Activated T-cell treated with anti-CD3 and anti-CD28 coated beads, Interleukin-2, amount 50 U/mL, for 4 hours (primary cell): ENCODE measurements at regions not wholly inside any gene's neighbourhood (a gene's known extent, or its start where the extent isn't known, plus 50 kb on each side); places are given as distances from the start of the nearest gene placed in this dataset.

Experiments
- ATAC-seq, 2 donors: fragments of 200-7000 bp; cut with Tn5 transposase; one replicate each; pipeline ENCODE4 v1.10.0; 2021
- DNase-seq: peaks from one replicate; pipeline ENCODE4 v3.0.0-alpha.2; 2020
- H3K27me3 Mint-ChIP-seq: one replicate; pipeline ENCODE4 v1.8.0; 2021; ENCODE audit warnings: low read depth, mixed read lengths
- H3K36me3 Mint-ChIP-seq: one replicate; pipeline ENCODE4 v1.8.0; 2022; ENCODE audit warnings: mixed read lengths; ENCODE audit not compliant: insufficient read depth
- H3K4me1 Mint-ChIP-seq: one replicate; pipeline ENCODE4 v1.8.0; 2021; ENCODE audit warnings: low read depth, mixed read lengths
- H3K4me3 Mint-ChIP-seq: one replicate; pipeline ENCODE4 v1.8.0; 2021; ENCODE audit warnings: mild to moderate bottlenecking, moderate library complexity, mixed read lengths
- H3K9me3 Mint-ChIP-seq: one replicate; pipeline ENCODE4 v1.8.0; 2021; ENCODE audit warnings: mixed read lengths

- H3K9me3 Mint-ChIP-seq: no peaks in the 10 kb centered on the region
Measured at GRCh38 chr17:55668312-55668920, 54.2 kb downstream of the TMEM100 start.

DNA sequence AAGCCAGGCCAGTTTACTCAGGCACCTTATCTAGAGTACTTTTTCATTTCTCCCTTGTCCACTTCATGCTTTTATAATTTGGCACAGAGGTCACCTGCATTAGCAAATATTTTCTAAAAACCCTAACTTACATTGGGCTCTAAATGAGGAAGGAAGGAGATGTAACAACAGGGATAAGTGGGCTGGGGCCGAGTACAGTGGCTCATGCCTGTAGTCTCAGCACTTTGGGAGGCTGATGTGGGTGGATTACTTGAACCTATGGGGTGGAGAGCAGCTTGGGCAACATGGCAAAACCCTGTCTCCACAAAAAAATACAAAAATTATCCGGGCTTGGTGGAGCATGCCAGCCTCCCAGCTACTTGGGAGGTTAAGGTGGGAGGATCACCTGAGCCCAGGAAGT lies 55.9 kb downstream of the TMEM100 start:
- Mint-ChIP-seq H3K9me3 (no peaks in the 10 kb centered on the region), H3K4me3 (no peak overlapping the region), H3K4me1 (no peaks in the 10 kb centered on the region), H3K36me3 (no peaks in the 10 kb centered on the region), H3K27me3 (peaks cover 16% of the 10 kb centered on the region)
- ATAC-seq (no peak), DNase-seq (no peak)

More at GRCh38 chr17:55668312-55668920, 54.2 kb downstream of the TMEM100 start:
- Mint-ChIP-seq H3K36me3 (no peaks in the 10 kb centered on the region), H3K4me3 (no peak overlapping the region), H3K4me1 (no peaks in the 10 kb centered on the region), H3K27me3 (peaks cover 12% of the 10 kb centered on the region)
- ATAC-seq (no peak), DNase-seq (no peak)

DNA sequence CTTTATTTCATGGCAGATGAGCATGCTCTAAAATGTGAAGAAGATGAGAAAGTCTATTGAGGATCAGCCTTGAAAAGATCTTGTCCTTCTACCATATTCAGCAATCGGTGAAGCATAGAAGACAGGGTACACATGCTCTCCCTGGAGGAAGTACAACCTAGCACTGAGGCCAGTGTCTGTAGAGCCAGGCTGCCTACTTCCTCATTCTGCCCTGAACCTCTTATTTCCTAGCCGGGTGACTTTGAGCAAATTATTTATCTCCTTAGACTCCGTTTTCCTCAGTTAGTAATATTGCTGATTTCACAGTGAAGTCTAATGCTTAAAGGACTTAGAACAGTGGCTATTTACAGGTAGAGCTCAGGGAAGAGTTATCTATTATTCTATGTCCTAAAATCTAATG lies 58.4 kb downstream of the TMEM100 start:
- Mint-ChIP-seq H3K27me3 (peaks cover 12% of the 10 kb centered on the region), H3K9me3 (no peaks in the 10 kb centered on the region), H3K4me1 (no peaks in the 10 kb centered on the region), H3K4me3 (no peak overlapping the region), H3K36me3 (no peaks in the 10 kb centered on the region)
- ATAC-seq (no peak), DNase-seq (no peak)

- no peak for ATAC-seq
- no peaks in the 10 kb centered on the region for H3K36me3 Mint-ChIP-seq
- no peaks in the 10 kb centered on the region for H3K4me1 Mint-ChIP-seq
- H3K27me3 Mint-ChIP-seq: peaks cover 11% of the 10 kb centered on the region
- H3K9me3 Mint-ChIP-seq: no peaks in the 10 kb centered on the region
- DNase-seq: no peak
- no peak overlapping the region for H3K4me3 Mint-ChIP-seq
Measured at GRCh38 chr17:55663400-55663799, 59.3 kb downstream of the TMEM100 start.

GRCh38 chr17:55661963-55662834 lies 60.5 kb downstream of the TMEM100 start:
- no peaks in the 10 kb centered on the region for H3K9me3 Mint-ChIP-seq

GRCh38 chr17:55661256-55661758 lies 61.4 kb downstream of the TMEM100 start:
- no peaks in the 10 kb centered on the region for H3K9me3 Mint-ChIP-seq
- ATAC-seq (no peak), DNase-seq (no peak)
- H3K36me3 Mint-ChIP-seq: no peaks in the 10 kb centered on the region
- H3K4me3 Mint-ChIP-seq: no peak overlapping the region
- no peaks in the 10 kb centered on the region for H3K4me1 Mint-ChIP-seq
- peaks cover 4% of the 10 kb centered on the region for H3K27me3 Mint-ChIP-seq

More at GRCh38 chr17:55661963-55662834, 60.5 kb downstream of the TMEM100 start:
- H3K4me3 Mint-ChIP-seq: no peak overlapping the region
- H3K27me3 Mint-ChIP-seq: peaks cover 4% of the 10 kb centered on the region
- H3K36me3 Mint-ChIP-seq: no peaks in the 10 kb centered on the region
- DNase-seq (no peak), ATAC-seq (no peak)
- no peaks in the 10 kb centered on the region for H3K4me1 Mint-ChIP-seq

GRCh38 chr17:55660178-55660886 lies 62.3 kb downstream of the TMEM100 start:
- H3K4me1 Mint-ChIP-seq: no peaks in the 10 kb centered on the region
- no peak overlapping the region for H3K4me3 Mint-ChIP-seq
- H3K27me3 Mint-ChIP-seq: peaks cover 6% of the 10 kb centered on the region
- DNase-seq (no peak), ATAC-seq (no peak)
- H3K9me3 Mint-ChIP-seq: no peaks in the 10 kb centered on the region
- H3K36me3 Mint-ChIP-seq: no peaks in the 10 kb centered on the region

GRCh38 chr17:55659661-55660060 lies 63.0 kb downstream of the TMEM100 start:
- peaks cover 8% of the 10 kb centered on the region for H3K27me3 Mint-ChIP-seq
- DNase-seq (no peak), ATAC-seq (no peak)
- H3K9me3 Mint-ChIP-seq: no peaks in the 10 kb centered on the region
- H3K4me3 Mint-ChIP-seq: no peak overlapping the region
- H3K4me1 Mint-ChIP-seq: no peaks in the 10 kb centered on the region
- no peaks in the 10 kb centered on the region for H3K36me3 Mint-ChIP-seq

DNA sequence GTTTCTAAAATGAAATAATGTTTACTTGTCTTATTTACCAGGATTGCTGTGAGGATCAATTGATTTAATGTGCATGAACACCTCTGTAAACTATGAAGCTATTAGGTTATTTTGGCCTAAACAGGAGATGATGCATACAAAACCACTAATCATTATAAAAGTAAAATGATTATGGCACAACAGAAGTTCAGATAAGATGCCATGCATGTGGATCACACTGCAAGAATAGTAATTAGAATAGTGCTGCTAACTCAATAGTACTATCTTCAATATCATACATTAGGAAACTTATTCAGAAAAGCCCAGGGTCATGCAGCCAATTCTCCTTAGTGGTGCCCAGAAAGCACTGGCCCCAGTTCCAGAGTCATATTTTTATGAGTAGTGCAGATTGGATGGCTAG lies 66.9 kb downstream of the TMEM100 start:
- Mint-ChIP-seq H3K9me3 (no peaks in the 10 kb centered on the region), H3K4me3 (no peak overlapping the region), H3K36me3 (no peaks in the 10 kb centered on the region), H3K4me1 (no peaks in the 10 kb centered on the region), H3K27me3 (peaks cover 7% of the 10 kb centered on the region)
- no peak for DNase-seq
- ATAC-seq: no peak

DNA sequence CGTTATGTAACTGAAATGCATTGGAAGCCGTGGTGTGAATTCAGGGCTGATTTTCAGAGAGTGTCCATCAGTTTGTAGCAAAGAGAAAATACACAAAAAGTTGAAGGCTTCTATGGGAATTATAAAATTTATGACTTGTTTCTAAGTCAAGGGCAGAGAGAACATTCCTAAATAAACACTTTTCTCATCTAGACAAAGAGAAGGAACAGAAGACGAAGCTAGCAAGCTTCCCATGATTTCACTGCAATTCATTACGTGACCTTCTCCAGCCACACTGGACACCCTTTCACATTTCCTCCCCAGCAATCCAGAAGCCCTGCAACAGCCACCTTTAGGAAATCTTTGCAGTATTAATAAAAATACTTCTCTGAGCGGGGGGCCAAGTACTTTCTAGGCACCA lies 67.8 kb downstream of the TMEM100 start:
- Mint-ChIP-seq H3K9me3 (no peaks in the 10 kb centered on the region), H3K4me1 (no peaks in the 10 kb centered on the region)

DNA sequence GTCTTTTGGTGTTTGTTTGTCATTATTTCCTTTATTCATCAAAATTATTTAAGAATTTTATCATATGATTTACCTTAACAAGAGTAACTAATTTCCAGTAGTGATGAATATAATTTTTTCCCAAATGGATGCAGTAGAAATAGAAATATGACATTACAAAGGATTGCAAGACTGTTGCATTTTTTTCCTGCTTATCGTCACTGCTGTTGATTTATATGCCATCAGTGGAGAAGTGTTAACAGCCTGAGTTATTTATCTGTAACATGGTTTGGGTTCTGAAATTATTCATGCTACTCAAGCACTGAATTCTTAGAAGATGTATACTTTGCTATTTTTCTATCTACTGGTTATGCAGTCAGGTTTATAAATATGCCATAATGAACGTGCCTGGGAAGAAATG lies 68.6 kb downstream of the TMEM100 start:
- Mint-ChIP-seq H3K4me3 (no peak overlapping the region), H3K27me3 (peaks cover 15% of the 10 kb centered on the region)
- no peak for ATAC-seq

More for the DNA sequence above, 67.8 kb downstream of the TMEM100 start:
- no peak for ATAC-seq
- no peak overlapping the region for H3K4me3 Mint-ChIP-seq
- H3K27me3 Mint-ChIP-seq: peaks cover 9% of the 10 kb centered on the region
- DNase-seq: no peak
- H3K36me3 Mint-ChIP-seq: no peaks in the 10 kb centered on the region

DNA sequence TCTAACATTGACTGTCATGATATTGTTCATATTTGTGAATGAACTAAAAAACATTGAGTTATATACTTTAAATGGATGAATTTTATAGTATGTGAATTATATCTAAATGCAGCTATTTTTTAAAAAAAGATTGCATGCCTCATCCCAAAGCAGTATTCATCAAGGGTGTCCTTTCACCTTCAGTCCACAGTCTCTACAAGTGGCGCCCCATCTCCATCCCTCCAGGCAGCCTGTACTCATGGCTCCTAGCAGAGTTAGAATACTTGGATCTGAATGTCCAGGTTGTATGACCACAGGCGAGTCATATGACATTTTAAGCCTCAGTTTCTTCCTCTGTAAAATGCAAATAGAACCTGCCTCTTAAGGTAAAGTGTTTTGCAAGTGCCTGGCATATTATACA lies 69.8 kb downstream of the TMEM100 start:
- Mint-ChIP-seq H3K4me1 (no peaks in the 10 kb centered on the region), H3K9me3 (no peaks in the 10 kb centered on the region), H3K27me3 (peaks cover 21% of the 10 kb centered on the region), H3K36me3 (no peaks in the 10 kb centered on the region), H3K4me3 (no peak overlapping the region)
- DNase-seq (no peak), ATAC-seq (no peak)

More for the DNA sequence above, 68.6 kb downstream of the TMEM100 start:
- H3K4me1 Mint-ChIP-seq: no peaks in the 10 kb centered on the region
- H3K36me3 Mint-ChIP-seq: no peaks in the 10 kb centered on the region
- no peaks in the 10 kb centered on the region for H3K9me3 Mint-ChIP-seq
- no peak for DNase-seq

GRCh38 chr17:55652114-55652823 lies 70.4 kb downstream of the TMEM100 start:
- DNase-seq (no peak), ATAC-seq (no peak)
- H3K4me1 Mint-ChIP-seq: no peaks in the 10 kb centered on the region
- H3K9me3 Mint-ChIP-seq: no peaks in the 10 kb centered on the region
- no peak overlapping the region for H3K4me3 Mint-ChIP-seq
- peaks cover 22% of the 10 kb centered on the region for H3K27me3 Mint-ChIP-seq
- H3K36me3 Mint-ChIP-seq: no peaks in the 10 kb centered on the region
